ENCODE measurements at regions not wholly inside any gene's neighbourhood (a gene's known extent, or its start where the extent isn't known, plus 50 kb on each side); places are given as distances from the start of the nearest gene placed in this dataset.

- TF ChIP-seq, protein P1, sequence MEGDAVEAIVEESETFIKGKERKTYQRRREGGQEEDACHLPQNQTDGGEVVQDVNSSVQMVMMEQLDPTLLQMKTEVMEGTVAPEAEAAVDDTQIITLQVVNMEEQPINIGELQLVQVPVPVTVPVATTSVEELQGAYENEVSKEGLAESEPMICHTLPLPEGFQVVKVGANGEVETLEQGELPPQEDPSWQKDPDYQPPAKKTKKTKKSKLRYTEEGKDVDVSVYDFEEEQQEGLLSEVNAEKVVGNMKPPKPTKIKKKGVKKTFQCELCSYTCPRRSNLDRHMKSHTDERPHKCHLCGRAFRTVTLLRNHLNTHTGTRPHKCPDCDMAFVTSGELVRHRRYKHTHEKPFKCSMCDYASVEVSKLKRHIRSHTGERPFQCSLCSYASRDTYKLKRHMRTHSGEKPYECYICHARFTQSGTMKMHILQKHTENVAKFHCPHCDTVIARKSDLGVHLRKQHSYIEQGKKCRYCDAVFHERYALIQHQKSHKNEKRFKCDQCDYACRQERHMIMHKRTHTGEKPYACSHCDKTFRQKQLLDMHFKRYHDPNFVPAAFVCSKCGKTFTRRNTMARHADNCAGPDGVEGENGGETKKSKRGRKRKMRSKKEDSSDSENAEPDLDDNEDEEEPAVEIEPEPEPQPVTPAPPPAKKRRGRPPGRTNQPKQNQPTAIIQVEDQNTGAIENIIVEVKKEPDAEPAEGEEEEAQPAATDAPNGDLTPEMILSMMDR (conservative IDR thresholded peaks at IDR 0.05; ENCODE audit: low read depth in 2 of 2): no peak
- TF ChIP-seq STAT1 (IDR thresholded peaks at IDR 0.05; ENCODE audit: unreplicated experiment): no peak
- no peak for TF ChIP-seq CREB1 (CRISPR knock-in tag; IDR thresholded peaks at IDR 0.05; ENCODE audit: low read depth)
- TF ChIP-seq POLR2AphosphoS5 (IDR thresholded peaks at IDR 0.05; ENCODE audit: low read depth): no peak
- no peak for TF ChIP-seq ZNF331 (CRISPR knock-in tag; IDR thresholded peaks at IDR 0.05; ENCODE audit: low read depth)
Observed at GRCh38 chr14:89004166-89004565, 179.7 kb downstream of the TTC8 start (continued).

DNA sequence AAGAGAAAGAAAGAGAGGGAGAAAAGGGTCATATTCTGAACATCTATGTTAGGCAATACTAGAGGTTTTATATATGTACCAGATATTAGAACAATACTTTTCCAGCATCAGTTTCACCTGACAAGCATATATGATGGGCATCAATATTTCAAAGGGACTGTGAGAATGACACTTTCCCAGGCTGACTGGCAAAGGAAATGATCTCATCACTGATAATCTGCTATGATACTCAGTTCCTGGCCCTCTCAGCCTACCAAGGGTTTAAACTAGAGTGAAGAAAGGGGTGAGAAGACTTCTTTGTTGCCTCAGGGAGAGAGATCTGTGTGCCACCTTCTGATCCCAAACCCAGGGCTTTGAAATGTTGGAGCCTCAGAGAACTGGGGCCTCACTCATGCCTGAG lies 183.5 kb downstream of the TTC8 start:
- TF ChIP-seq EZH2phosphoT487 (IDR thresholded peaks at IDR 0.05; ENCODE audit: unreplicated experiment) (no peak), POLR2AphosphoS5 (IDR thresholded peaks at IDR 0.05; ENCODE audit: low read depth) (no peak)
- Histone ChIP-seq H3K36me3 (ENCODE audit: insufficient read depth) (no peaks in the 10 kb centered on the region), H3K27me3 (ENCODE audit: insufficient read depth) (no peaks in the 10 kb centered on the region), H4K20me1 (replicated peaks; ENCODE audit: insufficient read depth) (no peaks in the 10 kb centered on the region), H3K9me2 (ENCODE audit: insufficient read depth) (0 out of 2 replicates have a peak, but pooled peaks cover 11% of the 10 kb centered on the region), H2AFZ (no peak overlapping the region), H3K79me2 (replicated peaks; ENCODE audit: insufficient read depth) (no peaks in the 10 kb centered on the region), H3K4me3 (no peak overlapping the region), H3K4me2 (no peak overlapping the region), H3F3A (replicated peaks; ENCODE audit: low read depth) (no peaks in the 10 kb centered on the region), H3K27ac (ENCODE audit: low read depth) (no peak overlapping the region), H3K4me1 (ENCODE audit: insufficient read depth) (no peaks in the 10 kb centered on the region)
- DNase-seq (ENCODE audit: low spot score) (no peak), ATAC-seq (no peak)
- Mint-ChIP-seq H3K27me3 (ENCODE audit: insufficient read depth, low read depth, poor library complexity) (peaks cover 3% of the 10 kb centered on the region), H3K4me1 (no peaks in the 10 kb centered on the region), H3K36me3 (ENCODE audit: low read depth) (no peaks in the 10 kb centered on the region), H3K4me3 (no peak overlapping the region), H3K27ac (no peak overlapping the region), H3K9me3 (no peaks in the 10 kb centered on the region; the same call in 2 of the 3 replicates)

GRCh38 chr14:89011355-89012281 lies 187.2 kb downstream of the TTC8 start:
- Mint-ChIP-seq H3K27ac (no peak overlapping the region), H3K27me3 (ENCODE audit: insufficient read depth, low read depth, poor library complexity) (peaks cover 2% of the 10 kb centered on the region), H3K4me1 (no peaks in the 10 kb centered on the region; the same call in 2 of the 3 replicates), H3K9me3 (peaks cover 5% of the 10 kb centered on the region; the same call in 2 of the 3 replicates), H3K4me3 (no peak overlapping the region), H3K36me3 (ENCODE audit: low read depth) (peaks cover 2% of the 10 kb centered on the region; the same call in 1 of the 3 replicates)
- ATAC-seq (peak; percentile 32; the same call in 2 of the 3 replicates), DNase-seq (ENCODE audit: low spot score) (peak; percentile 47)
- H2AFZ ChIP-seq: peak overlapping the region; percentile 45; the same call in 1 of the 2 replicates
- H3K27ac ChIP-seq (ENCODE audit: low read depth): no peak overlapping the region
- H4K20me1 ChIP-seq (replicated peaks; ENCODE audit: insufficient read depth): no peaks in the 10 kb centered on the region
- H3K4me2 ChIP-seq: no peak overlapping the region
- H3F3A ChIP-seq (replicated peaks; ENCODE audit: low read depth): no peaks in the 10 kb centered on the region
- H3K4me1 ChIP-seq (ENCODE audit: insufficient read depth): no peaks in the 10 kb centered on the region
- H3K4me3 ChIP-seq: no peak overlapping the region
- no peaks in the 10 kb centered on the region for H3K79me2 ChIP-seq (replicated peaks; ENCODE audit: insufficient read depth)
- H3K9me2 ChIP-seq (ENCODE audit: insufficient read depth): 0 out of 2 replicates have a peak, but pooled peaks cover 4% of the 10 kb centered on the region
- H3K36me3 ChIP-seq (ENCODE audit: insufficient read depth): peaks cover 3% of the 10 kb centered on the region; the same call in 1 of the 2 replicates
- no peaks in the 10 kb centered on the region for H3K27me3 ChIP-seq (ENCODE audit: insufficient read depth)
- TF ChIP-seq ZNF462 (CRISPR knock-in tag; IDR thresholded peaks at IDR 0.05): no peak
- peak; percentile 44; the same call in 1 of the 2 replicates for TF ChIP-seq ETS1 (IDR thresholded peaks at IDR 0.05)
- no peak for TF ChIP-seq NANOG (IDR thresholded peaks at IDR 0.05; ENCODE audit: borderline replicate concordance)
- TF ChIP-seq POLR2AphosphoS5 (IDR thresholded peaks at IDR 0.05; ENCODE audit: low read depth): no peak
- no peak for TF ChIP-seq ZNF331 (CRISPR knock-in tag; IDR thresholded peaks at IDR 0.05; ENCODE audit: low read depth)

Measured in GM23338 (cell line).